ENCODE measurements at regions not wholly inside any gene's neighbourhood (a gene's known extent, or its start where the extent isn't known, plus 50 kb on each side); places are given as distances from the start of the nearest gene placed in this dataset.

DNA sequence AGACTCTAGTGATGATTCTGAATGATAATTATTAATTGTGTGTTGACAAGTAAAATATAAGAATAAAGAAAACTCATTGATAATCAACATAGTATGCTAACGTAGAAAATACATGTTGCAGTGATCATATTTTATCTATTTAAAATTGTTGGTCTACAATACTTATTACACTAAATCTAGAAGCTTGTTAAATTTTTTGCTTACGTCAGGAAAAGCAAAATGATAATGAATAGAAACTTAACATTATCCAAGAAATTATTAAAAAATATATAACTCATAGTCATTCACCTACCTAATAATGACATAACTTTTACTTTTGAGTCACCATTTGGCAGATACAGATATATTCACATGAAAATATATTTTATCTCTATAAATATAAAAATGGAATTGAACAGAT, 984.1 kb downstream of the PLOD2 start:
- no peaks in the 10 kb centered on the region for H3K27me3 Mint-ChIP-seq
- intact Hi-C loops (cut with DNase I, micrococcal nuclease), result no loop called here
- H3K36me3 Mint-ChIP-seq (ENCODE audit: low read depth), result no peaks in the 10 kb centered on the region
- no peaks in the 10 kb centered on the region for H3K4me1 Mint-ChIP-seq (ENCODE audit: low read depth)
- H3K27me3 ChIP-seq (ENCODE audit: control insufficient read depth in 1 of 2, insufficient read depth in 2 of 2, low read length in 2 of 2), result no peaks in the 10 kb centered on the region
- H3K27ac Mint-ChIP-seq, result no peak overlapping the region
- TF ChIP-seq, protein P1, sequence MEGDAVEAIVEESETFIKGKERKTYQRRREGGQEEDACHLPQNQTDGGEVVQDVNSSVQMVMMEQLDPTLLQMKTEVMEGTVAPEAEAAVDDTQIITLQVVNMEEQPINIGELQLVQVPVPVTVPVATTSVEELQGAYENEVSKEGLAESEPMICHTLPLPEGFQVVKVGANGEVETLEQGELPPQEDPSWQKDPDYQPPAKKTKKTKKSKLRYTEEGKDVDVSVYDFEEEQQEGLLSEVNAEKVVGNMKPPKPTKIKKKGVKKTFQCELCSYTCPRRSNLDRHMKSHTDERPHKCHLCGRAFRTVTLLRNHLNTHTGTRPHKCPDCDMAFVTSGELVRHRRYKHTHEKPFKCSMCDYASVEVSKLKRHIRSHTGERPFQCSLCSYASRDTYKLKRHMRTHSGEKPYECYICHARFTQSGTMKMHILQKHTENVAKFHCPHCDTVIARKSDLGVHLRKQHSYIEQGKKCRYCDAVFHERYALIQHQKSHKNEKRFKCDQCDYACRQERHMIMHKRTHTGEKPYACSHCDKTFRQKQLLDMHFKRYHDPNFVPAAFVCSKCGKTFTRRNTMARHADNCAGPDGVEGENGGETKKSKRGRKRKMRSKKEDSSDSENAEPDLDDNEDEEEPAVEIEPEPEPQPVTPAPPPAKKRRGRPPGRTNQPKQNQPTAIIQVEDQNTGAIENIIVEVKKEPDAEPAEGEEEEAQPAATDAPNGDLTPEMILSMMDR (IDR thresholded peaks at IDR 0.05), result no peak
- POLR2A ChIA-PET, result no interaction called here
- no peak overlapping the region for H3K4me3 Mint-ChIP-seq
- H3K4me1 ChIP-seq (ENCODE audit: insufficient read depth, low read length), result no peaks in the 10 kb centered on the region
- no peaks in the 10 kb centered on the region for H3K36me3 ChIP-seq (ENCODE audit: insufficient read depth, low read length)
- no peak overlapping the region for H3K27ac ChIP-seq (ENCODE audit: low read depth in 1 of 2, low read length in 2 of 2)
- ATAC-seq (ENCODE audit: poor library complexity) (no peak), DNase-seq (no peak)
- H3K9me3 ChIP-seq (ENCODE audit: control insufficient read depth in 1 of 2, insufficient read depth in 1 of 2, low read length in 2 of 2), result no peaks in the 10 kb centered on the region
- CTCF ChIA-PET, result no interaction called here
- H3K9me3 Mint-ChIP-seq, result no peaks in the 10 kb centered on the region
- H3K4me3 ChIP-seq (ENCODE audit: low read length), result no peak overlapping the region

DNA sequence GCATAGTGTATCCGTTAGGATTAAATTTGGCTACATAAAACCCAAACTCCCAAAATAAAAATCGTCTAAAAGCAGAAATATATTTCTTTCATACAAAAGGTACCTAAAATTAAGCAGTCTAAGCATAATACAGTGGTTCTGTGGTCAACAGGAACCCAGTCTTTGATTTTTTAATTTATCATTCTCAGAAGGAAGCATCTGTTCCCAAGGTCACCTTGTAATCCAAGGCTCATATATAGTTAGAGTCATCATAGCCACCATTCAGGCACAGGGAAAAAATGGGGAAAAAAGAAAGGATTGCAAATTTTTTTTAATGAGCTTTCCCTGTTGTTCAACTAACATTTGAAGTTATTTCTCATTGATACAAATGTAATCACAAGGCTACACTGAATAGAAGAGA, 983.2 kb downstream of the PLOD2 start:
- Histone ChIP-seq H3K27ac (ENCODE audit: low read depth in 1 of 2, low read length in 2 of 2) (no peak overlapping the region), H3K9me3 (ENCODE audit: control insufficient read depth in 1 of 2, insufficient read depth in 1 of 2, low read length in 2 of 2) (no peaks in the 10 kb centered on the region), H3K4me1 (ENCODE audit: insufficient read depth, low read length) (no peaks in the 10 kb centered on the region), H3K4me3 (ENCODE audit: low read length) (no peak overlapping the region), H3K27me3 (ENCODE audit: control insufficient read depth in 1 of 2, insufficient read depth in 2 of 2, low read length in 2 of 2) (no peaks in the 10 kb centered on the region), H3K36me3 (ENCODE audit: insufficient read depth, low read length) (no peaks in the 10 kb centered on the region)
- no peak for ATAC-seq (ENCODE audit: poor library complexity)
- Mint-ChIP-seq H3K27ac (no peak overlapping the region), H3K36me3 (ENCODE audit: low read depth) (no peaks in the 10 kb centered on the region), H3K4me3 (no peak overlapping the region), H3K27me3 (no peaks in the 10 kb centered on the region), H3K9me3 (no peaks in the 10 kb centered on the region), H3K4me1 (ENCODE audit: low read depth) (no peaks in the 10 kb centered on the region)
- TF ChIP-seq, protein P1 (IDR thresholded peaks at IDR 0.05), result no peak
- ChIA-PET CTCF (no interaction called here), POLR2A (no interaction called here)
- intact Hi-C loops (cut with DNase I, micrococcal nuclease), result no loop called here
- no peak for DNase-seq

DNA sequence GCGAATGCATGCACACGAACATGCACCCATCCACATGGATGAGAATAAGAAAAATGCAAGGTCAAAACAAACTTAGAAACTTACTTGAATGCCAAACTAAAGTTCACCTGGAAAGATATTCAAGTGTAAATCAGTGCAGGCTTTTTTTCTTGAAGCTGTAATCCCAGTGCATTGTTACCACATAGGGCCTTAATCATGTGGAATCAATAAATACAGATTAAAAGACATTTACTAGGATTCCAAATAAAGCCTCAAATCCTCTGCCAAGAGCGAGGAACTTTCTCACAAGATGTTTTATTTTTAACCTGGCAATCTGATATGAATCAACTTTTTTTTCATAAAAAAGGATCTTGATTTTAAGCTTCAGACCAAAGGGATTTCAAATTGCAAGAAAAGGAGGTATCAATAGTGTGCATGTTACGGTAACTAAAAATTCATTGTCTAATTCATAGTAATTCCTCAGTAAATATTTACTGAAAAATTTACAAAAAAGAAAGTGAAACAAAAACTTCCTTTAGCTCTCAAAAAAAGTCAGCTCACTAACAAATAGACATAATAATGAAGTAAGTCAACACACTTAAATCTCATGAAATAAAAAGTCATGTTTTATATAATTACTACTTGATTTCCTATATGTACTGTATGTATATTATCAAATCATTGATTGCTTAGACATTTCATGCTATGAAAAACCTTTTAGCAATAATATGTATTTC, 978.6 kb downstream of the PLOD2 start:
- H3K27me3 ChIP-seq (ENCODE audit: control insufficient read depth in 1 of 2, insufficient read depth in 2 of 2, low read length in 2 of 2), result no peaks in the 10 kb centered on the region
- Mint-ChIP-seq H3K27me3 (no peaks in the 10 kb centered on the region), H3K4me3 (no peak overlapping the region), H3K9me3 (no peaks in the 10 kb centered on the region), H3K4me1 (ENCODE audit: low read depth) (no peaks in the 10 kb centered on the region), H3K36me3 (ENCODE audit: low read depth) (no peaks in the 10 kb centered on the region), H3K27ac (no peak overlapping the region)
- no peaks in the 10 kb centered on the region for H3K4me1 ChIP-seq (ENCODE audit: insufficient read depth, low read length)
- ATAC-seq (ENCODE audit: poor library complexity) (no peak), DNase-seq (no peak)
- CTCF ChIA-PET, result no interaction called here
- TF ChIP-seq, protein P1 (IDR thresholded peaks at IDR 0.05), result no peak
- no peaks in the 10 kb centered on the region for H3K36me3 ChIP-seq (ENCODE audit: insufficient read depth, low read length)
- intact Hi-C loops (cut with DNase I, micrococcal nuclease), result no loop called here
- no peaks in the 10 kb centered on the region for H3K9me3 ChIP-seq (ENCODE audit: control insufficient read depth in 1 of 2, insufficient read depth in 1 of 2, low read length in 2 of 2)
- POLR2A ChIA-PET, result interaction anchor here (0.8 kb wide), 1 partner anchor 71 kb away, joined by 3 read pairs; no protein-coding TSS in a partner anchor
- no peak overlapping the region for H3K27ac ChIP-seq (ENCODE audit: low read depth in 1 of 2, low read length in 2 of 2)
- H3K4me3 ChIP-seq (ENCODE audit: low read length), result no peak overlapping the region
